ENCODE measurements at regions not wholly inside any gene's neighbourhood (a gene's known extent, or its start where the extent isn't known, plus 50 kb on each side); places are given as distances from the start of the nearest gene placed in this dataset.
"Not testable (repeated sequence)": the region's sequence is repeated elsewhere in the genome, so short reads cannot be mapped to it uniquely, and the experiment has no call there.

GRCh38 chr9:24832307-24832706 is 286.6 kb upstream of the IZUMO3 start:
- DNase-seq: no peak

- DNase-seq: no peak
Observed at GRCh38 chr9:24828687-24829086, 283.0 kb upstream of the IZUMO3 start.

- no peak for DNase-seq
Observed at GRCh38 chr9:24824607-24825006, 278.9 kb upstream of the IZUMO3 start.

- no peak for DNase-seq
Observed at GRCh38 chr9:24820196-24820595, 274.5 kb upstream of the IZUMO3 start.

GRCh38 chr9:24817756-24818155 is 272.1 kb upstream of the IZUMO3 start:
- DNase-seq: no peak

- no peak for DNase-seq
Observed at GRCh38 chr9:24816006-24816405, 270.3 kb upstream of the IZUMO3 start.

GRCh38 chr9:24801344-24801743 is 255.6 kb upstream of the IZUMO3 start:
- DNase-seq: no peak

GRCh38 chr9:24793787-24794186 is 248.1 kb upstream of the IZUMO3 start:
- peak; percentile 23 for DNase-seq

GRCh38 chr9:24776226-24776625 is 230.5 kb upstream of the IZUMO3 start:
- no peak for DNase-seq

GRCh38 chr9:24774199-24774598 is 228.5 kb upstream of the IZUMO3 start:
- not testable (repeated sequence) for DNase-seq

- no peak for DNase-seq
Observed at GRCh38 chr9:24766081-24766480, 220.4 kb upstream of the IZUMO3 start.

- no peak for DNase-seq
Observed at GRCh38 chr9:24765025-24765756, 219.5 kb upstream of the IZUMO3 start.

- DNase-seq: no peak
Observed at GRCh38 chr9:24738421-24738961, 192.8 kb upstream of the IZUMO3 start.

- DNase-seq: no peak
Observed at GRCh38 chr9:24731754-24732153, 186.1 kb upstream of the IZUMO3 start.

GRCh38 chr9:24721621-24722020 is 175.9 kb upstream of the IZUMO3 start:
- DNase-seq: no peak

- DNase-seq: no peak
Observed at GRCh38 chr9:24712206-24712605, 166.5 kb upstream of the IZUMO3 start.

GRCh38 chr9:24708814-24709213 is 163.1 kb upstream of the IZUMO3 start:
- DNase-seq: no peak

- no peak for DNase-seq
Observed at GRCh38 chr9:24698881-24699518, 153.3 kb upstream of the IZUMO3 start.

- DNase-seq: no peak
Observed at GRCh38 chr9:24672336-24672735, 126.6 kb upstream of the IZUMO3 start.

- DNase-seq: no peak
Observed at GRCh38 chr9:24657387-24657786, 111.7 kb upstream of the IZUMO3 start.

GRCh38 chr9:24652181-24652580 is 106.5 kb upstream of the IZUMO3 start:
- DNase-seq: no peak

GRCh38 chr9:24628809-24629208 is 83.1 kb upstream of the IZUMO3 start:
- not testable (repeated sequence) for DNase-seq

GRCh38 chr9:24625097-24625496 is 79.4 kb upstream of the IZUMO3 start:
- DNase-seq: no peak

GRCh38 chr9:24624481-24624880 is 78.8 kb upstream of the IZUMO3 start:
- DNase-seq: peak; percentile 49
